ENCODE measurements at regions not wholly inside any gene's neighbourhood (a gene's known extent, or its start where the extent isn't known, plus 50 kb on each side); places are given as distances from the start of the nearest gene placed in this dataset.

DNA sequence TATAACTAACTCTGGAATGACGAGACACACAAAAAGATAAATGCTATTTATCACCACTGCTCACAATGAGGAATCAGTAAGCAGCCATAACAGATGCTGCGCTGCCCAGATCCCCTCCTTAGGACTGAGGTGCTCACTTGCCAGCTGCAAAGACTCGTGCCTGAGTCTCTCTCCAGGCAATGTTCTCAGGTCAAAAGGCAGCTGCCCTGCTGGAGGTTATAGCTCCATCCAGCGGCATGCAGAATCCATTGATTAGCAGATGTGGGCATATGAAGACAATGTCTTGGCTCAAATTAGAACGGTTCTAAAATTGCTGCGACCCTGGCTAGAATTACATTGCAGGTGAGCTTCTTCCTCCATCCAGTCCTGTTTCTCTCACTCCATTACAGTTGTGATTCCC, 328.2 kb upstream of the CHRM3 start:
- Histone ChIP-seq H3K4me3 (ENCODE audit: low read depth, low read length) (no peak overlapping the region), H3K4me1 (ENCODE audit: control insufficient read depth, insufficient read depth, low read length) (peaks cover 10% of the 10 kb centered on the region), H3K27ac (ENCODE audit: low read depth, low read length) (no peak overlapping the region), H3K27me3 (ENCODE audit: control insufficient read depth, insufficient read depth, low read length) (no peaks in the 10 kb centered on the region), H3K9ac (ENCODE audit: low read length) (no peak overlapping the region), H3K9me3 (ENCODE audit: control insufficient read depth, insufficient read depth, low read depth, low read length) (peaks cover 9% of the 10 kb centered on the region; the same call in 1 of the 2 replicates), H3K36me3 (ENCODE audit: control insufficient read depth, insufficient read depth, low read length) (no peaks in the 10 kb centered on the region)

DNA sequence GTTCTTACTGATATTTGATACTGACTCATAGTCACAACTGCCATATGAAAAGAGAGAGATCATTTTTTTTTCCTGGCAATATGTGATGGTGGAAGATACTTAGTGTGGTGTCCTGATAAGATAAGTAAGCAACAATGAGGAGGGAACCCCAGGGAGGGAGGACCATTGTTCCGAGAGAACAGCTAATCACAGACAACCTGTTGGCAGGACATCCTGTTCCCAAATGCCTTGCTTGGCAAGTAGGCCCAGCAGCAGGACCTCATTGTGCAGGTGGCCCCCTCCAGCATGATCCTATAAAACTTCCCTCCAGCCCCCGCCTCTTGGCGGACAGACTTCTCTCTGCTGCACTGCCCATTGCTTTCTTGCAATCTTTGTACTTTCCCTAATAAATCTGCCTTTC, 329.4 kb upstream of the CHRM3 start:
- H3K4me1 ChIP-seq (ENCODE audit: control insufficient read depth, insufficient read depth, low read length), result peaks cover 9% of the 10 kb centered on the region

DNA sequence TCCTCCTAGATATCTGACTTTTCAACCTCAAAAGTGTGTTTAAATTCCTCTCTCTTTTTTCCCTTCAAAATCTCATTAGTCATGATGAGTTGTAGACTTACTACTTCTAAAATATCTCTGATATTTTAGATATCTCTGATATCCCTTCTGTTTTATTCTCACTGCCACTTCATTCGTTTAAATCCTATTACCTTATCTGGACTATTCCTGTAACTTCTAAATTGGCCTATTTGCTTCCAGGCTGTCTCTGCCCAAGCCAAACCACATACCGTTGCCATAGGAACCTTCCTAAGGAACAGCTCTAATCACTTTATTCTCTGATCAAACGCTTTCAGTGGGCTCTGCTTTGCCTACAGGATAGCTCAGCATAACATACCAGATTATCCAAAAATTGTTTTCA, 333.1 kb upstream of the CHRM3 start:
- Histone ChIP-seq H3K4me1 (ENCODE audit: control insufficient read depth, insufficient read depth, low read length) (no peaks in the 10 kb centered on the region), H3K36me3 (ENCODE audit: control insufficient read depth, insufficient read depth, low read length) (no peaks in the 10 kb centered on the region), H3K9me3 (ENCODE audit: control insufficient read depth, insufficient read depth, low read depth, low read length) (peaks cover 9% of the 10 kb centered on the region; the same call in 1 of the 2 replicates), H3K27me3 (ENCODE audit: control insufficient read depth, insufficient read depth, low read length) (no peaks in the 10 kb centered on the region), H3K9ac (ENCODE audit: low read length) (no peak overlapping the region), H3K27ac (ENCODE audit: low read depth, low read length) (no peak overlapping the region), H3K4me3 (ENCODE audit: low read depth, low read length) (no peak overlapping the region)

More for the DNA sequence above, 329.4 kb upstream of the CHRM3 start:
- no peaks in the 10 kb centered on the region for H3K36me3 ChIP-seq (ENCODE audit: control insufficient read depth, insufficient read depth, low read length)
- peaks cover 9% of the 10 kb centered on the region; the same call in 1 of the 2 replicates for H3K9me3 ChIP-seq (ENCODE audit: control insufficient read depth, insufficient read depth, low read depth, low read length)
- no peaks in the 10 kb centered on the region for H3K27me3 ChIP-seq (ENCODE audit: control insufficient read depth, insufficient read depth, low read length)
- H3K9ac ChIP-seq (ENCODE audit: low read length), result no peak overlapping the region
- H3K27ac ChIP-seq (ENCODE audit: low read depth, low read length), result no peak overlapping the region
- H3K4me3 ChIP-seq (ENCODE audit: low read depth, low read length), result no peak overlapping the region

GRCh38 chr1:239049571-239049970, 336.8 kb upstream of the CHRM3 start:
- no peaks in the 10 kb centered on the region for H3K27me3 ChIP-seq (ENCODE audit: control insufficient read depth, insufficient read depth, low read length)
- no peak overlapping the region for H3K4me3 ChIP-seq (ENCODE audit: low read depth, low read length)

DNA sequence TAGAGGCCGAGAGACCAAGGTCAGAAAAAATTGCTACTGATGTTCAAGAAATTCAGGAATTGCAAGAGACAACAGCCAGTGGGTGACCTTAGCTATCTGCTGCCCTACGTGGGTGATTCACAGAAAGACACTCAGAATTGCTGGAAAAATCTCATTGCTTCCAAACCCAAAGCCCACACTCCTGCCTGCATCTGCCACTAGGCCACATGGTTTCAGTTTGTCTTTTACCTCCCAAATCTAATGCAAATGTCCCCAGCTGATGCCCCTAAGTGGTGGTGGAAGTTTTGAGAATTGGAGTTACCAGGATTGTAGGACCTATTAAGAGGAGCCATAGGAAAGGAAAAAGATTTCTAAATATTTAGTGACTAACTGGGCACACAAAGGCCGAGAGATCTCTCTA, 341.5 kb upstream of the CHRM3 start:
- no peak overlapping the region for H3K4me3 ChIP-seq (ENCODE audit: low read depth, low read length)
- no peaks in the 10 kb centered on the region for H3K36me3 ChIP-seq (ENCODE audit: control insufficient read depth, insufficient read depth, low read length)
- no peaks in the 10 kb centered on the region for H3K4me1 ChIP-seq (ENCODE audit: control insufficient read depth, insufficient read depth, low read length)
- no peaks in the 10 kb centered on the region for H3K27me3 ChIP-seq (ENCODE audit: control insufficient read depth, insufficient read depth, low read length)
- H3K9me3 ChIP-seq (ENCODE audit: control insufficient read depth, insufficient read depth, low read depth, low read length), result no peaks in the 10 kb centered on the region
- no peak overlapping the region for H3K27ac ChIP-seq (ENCODE audit: low read depth, low read length)
- H3K9ac ChIP-seq (ENCODE audit: low read length), result no peak overlapping the region

More at GRCh38 chr1:239049571-239049970, 336.8 kb upstream of the CHRM3 start:
- Histone ChIP-seq H3K9ac (ENCODE audit: low read length) (no peak overlapping the region), H3K4me1 (ENCODE audit: control insufficient read depth, insufficient read depth, low read length) (no peaks in the 10 kb centered on the region), H3K27ac (ENCODE audit: low read depth, low read length) (no peak overlapping the region), H3K36me3 (ENCODE audit: control insufficient read depth, insufficient read depth, low read length) (no peaks in the 10 kb centered on the region), H3K9me3 (ENCODE audit: control insufficient read depth, insufficient read depth, low read depth, low read length) (no peaks in the 10 kb centered on the region)

DNA sequence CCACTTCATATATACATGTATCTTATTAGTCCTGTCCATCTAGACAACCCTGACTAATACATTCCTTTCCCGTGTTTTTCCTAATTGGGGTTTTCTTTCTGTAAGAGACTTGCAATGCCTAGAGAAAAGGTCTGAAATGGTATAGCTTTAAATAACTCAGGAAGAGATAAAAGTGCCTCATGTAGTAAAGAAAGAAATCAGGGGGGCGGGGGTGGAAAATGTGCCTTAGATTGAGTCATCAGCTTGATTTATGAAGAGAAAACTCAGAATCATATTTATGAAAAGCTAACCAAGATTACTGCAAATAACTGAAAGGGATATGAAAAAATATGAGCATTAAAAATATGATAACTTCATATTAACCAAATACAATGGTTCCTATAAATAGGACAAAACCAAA, 345.8 kb upstream of the CHRM3 start:
- H3K36me3 ChIP-seq (ENCODE audit: control insufficient read depth, insufficient read depth, low read length), result no peaks in the 10 kb centered on the region
- no peaks in the 10 kb centered on the region for H3K9me3 ChIP-seq (ENCODE audit: control insufficient read depth, insufficient read depth, low read depth, low read length)

GRCh38 chr1:239031310-239031709, 355.1 kb upstream of the CHRM3 start:
- Histone ChIP-seq H3K9ac (ENCODE audit: low read length) (no peak overlapping the region), H3K4me3 (ENCODE audit: low read depth, low read length) (no peak overlapping the region), H3K27me3 (ENCODE audit: control insufficient read depth, insufficient read depth, low read length) (no peaks in the 10 kb centered on the region), H3K36me3 (ENCODE audit: control insufficient read depth, insufficient read depth, low read length) (no peaks in the 10 kb centered on the region), H3K27ac (ENCODE audit: low read depth, low read length) (no peak overlapping the region), H3K4me1 (ENCODE audit: control insufficient read depth, insufficient read depth, low read length) (peaks cover 4% of the 10 kb centered on the region; the same call in 1 of the 2 replicates), H3K9me3 (ENCODE audit: control insufficient read depth, insufficient read depth, low read depth, low read length) (no peaks in the 10 kb centered on the region)

More for the DNA sequence above, 345.8 kb upstream of the CHRM3 start:
- no peak overlapping the region for H3K9ac ChIP-seq (ENCODE audit: low read length)
- no peaks in the 10 kb centered on the region for H3K27me3 ChIP-seq (ENCODE audit: control insufficient read depth, insufficient read depth, low read length)
- H3K4me3 ChIP-seq (ENCODE audit: low read depth, low read length), result no peak overlapping the region
- H3K4me1 ChIP-seq (ENCODE audit: control insufficient read depth, insufficient read depth, low read length), result no peaks in the 10 kb centered on the region
- H3K27ac ChIP-seq (ENCODE audit: low read depth, low read length), result no peak overlapping the region

DNA sequence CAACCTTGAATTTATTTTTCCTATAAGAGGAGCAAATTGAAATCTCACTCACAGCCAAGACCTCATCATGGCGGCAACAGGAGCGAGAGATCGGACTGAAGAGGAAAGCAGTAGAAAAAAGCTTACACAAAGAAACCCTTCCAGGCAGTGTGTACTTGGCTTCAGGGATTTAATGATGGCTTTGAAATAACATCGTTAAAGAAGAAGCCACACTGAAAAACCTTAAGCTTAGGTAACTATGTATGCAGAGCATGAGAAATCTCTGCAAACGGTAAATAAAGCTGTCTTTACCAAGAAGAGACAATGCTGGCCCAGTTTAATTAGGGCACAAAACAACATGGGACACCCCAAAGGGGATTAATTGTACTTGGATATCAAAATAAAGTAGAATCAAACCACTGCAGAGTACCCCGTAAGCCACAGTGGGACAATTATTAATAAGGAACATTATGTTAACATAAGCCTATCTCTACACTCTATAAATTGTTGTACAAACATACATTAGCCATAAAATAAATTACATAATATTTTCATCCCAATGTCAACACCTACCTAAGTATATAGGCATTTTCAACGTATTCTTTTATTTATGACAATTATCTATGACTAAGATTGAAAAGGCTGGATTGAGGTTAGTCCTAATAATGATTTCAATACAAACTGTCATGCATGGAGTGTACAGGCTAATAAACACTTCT, 360.2 kb upstream of the CHRM3 start:
- no peaks in the 10 kb centered on the region for H3K27me3 ChIP-seq (ENCODE audit: control insufficient read depth, insufficient read depth, low read length)
- H3K9me3 ChIP-seq (ENCODE audit: control insufficient read depth, insufficient read depth, low read depth, low read length), result no peaks in the 10 kb centered on the region
- H3K9ac ChIP-seq (ENCODE audit: low read length), result no peak overlapping the region
- no peak overlapping the region for H3K4me3 ChIP-seq (ENCODE audit: low read depth, low read length)
- no peak overlapping the region for H3K27ac ChIP-seq (ENCODE audit: low read depth, low read length)
- H3K4me1 ChIP-seq (ENCODE audit: control insufficient read depth, insufficient read depth, low read length), result peaks cover 2% of the 10 kb centered on the region; the same call in 1 of the 2 replicates
- no peaks in the 10 kb centered on the region for H3K36me3 ChIP-seq (ENCODE audit: control insufficient read depth, insufficient read depth, low read length)

DNA sequence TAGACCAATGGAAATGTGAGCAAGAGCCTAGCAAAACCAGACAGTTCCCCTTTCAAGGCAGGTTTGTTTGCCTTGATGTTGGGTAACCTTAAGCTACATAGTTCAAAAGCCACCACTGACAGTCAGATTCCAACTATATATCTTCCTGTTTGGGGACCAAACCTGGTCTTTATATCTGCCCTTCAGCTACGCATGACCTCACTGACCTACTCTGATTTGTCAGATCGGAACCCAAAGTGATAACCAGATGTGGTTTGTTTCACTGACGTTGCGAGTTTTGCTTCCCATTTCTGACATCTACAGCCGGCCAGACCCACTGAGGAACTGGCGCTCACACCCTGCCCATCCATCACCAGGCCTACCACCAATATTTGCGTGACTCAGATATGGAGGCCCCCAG, 361.1 kb upstream of the CHRM3 start:
- Histone ChIP-seq H3K27ac (ENCODE audit: low read depth, low read length) (no peak overlapping the region), H3K9ac (ENCODE audit: low read length) (no peak overlapping the region), H3K36me3 (ENCODE audit: control insufficient read depth, insufficient read depth, low read length) (no peaks in the 10 kb centered on the region), H3K27me3 (ENCODE audit: control insufficient read depth, insufficient read depth, low read length) (no peaks in the 10 kb centered on the region), H3K4me1 (ENCODE audit: control insufficient read depth, insufficient read depth, low read length) (no peaks in the 10 kb centered on the region), H3K4me3 (ENCODE audit: low read depth, low read length) (no peak overlapping the region), H3K9me3 (ENCODE audit: control insufficient read depth, insufficient read depth, low read depth, low read length) (no peaks in the 10 kb centered on the region)

GRCh38 chr1:239023732-239024360, 362.5 kb upstream of the CHRM3 start:
- no peaks in the 10 kb centered on the region for H3K9me3 ChIP-seq (ENCODE audit: control insufficient read depth, insufficient read depth, low read depth, low read length)
- no peaks in the 10 kb centered on the region for H3K27me3 ChIP-seq (ENCODE audit: control insufficient read depth, insufficient read depth, low read length)
- no peak overlapping the region for H3K4me3 ChIP-seq (ENCODE audit: low read depth, low read length)
- H3K36me3 ChIP-seq (ENCODE audit: control insufficient read depth, insufficient read depth, low read length), result no peaks in the 10 kb centered on the region
- no peak overlapping the region for H3K9ac ChIP-seq (ENCODE audit: low read length)
- no peaks in the 10 kb centered on the region for H3K4me1 ChIP-seq (ENCODE audit: control insufficient read depth, insufficient read depth, low read length)
- H3K27ac ChIP-seq (ENCODE audit: low read depth, low read length), result no peak overlapping the region

GRCh38 chr1:239016337-239016736, 370.0 kb upstream of the CHRM3 start:
- Histone ChIP-seq H3K27ac (ENCODE audit: low read depth, low read length) (no peak overlapping the region), H3K36me3 (ENCODE audit: control insufficient read depth, insufficient read depth, low read length) (no peaks in the 10 kb centered on the region), H3K4me1 (ENCODE audit: control insufficient read depth, insufficient read depth, low read length) (no peaks in the 10 kb centered on the region), H3K9me3 (ENCODE audit: control insufficient read depth, insufficient read depth, low read depth, low read length) (no peaks in the 10 kb centered on the region), H3K9ac (ENCODE audit: low read length) (no peak overlapping the region), H3K27me3 (ENCODE audit: control insufficient read depth, insufficient read depth, low read length) (no peaks in the 10 kb centered on the region), H3K4me3 (ENCODE audit: low read depth, low read length) (no peak overlapping the region)

Measured in HUES6 (cell line).